Erythroblast (primary cell): ENCODE measurements at regions not wholly inside any gene's neighbourhood (a gene's known extent, or its start where the extent isn't known, plus 50 kb on each side); places are given as distances from the start of the nearest gene placed in this dataset.

Experiments
- GATA1 ChIP-seq: IDR thresholded peaks from 2 replicates; pipeline ENCODE4 v1.6.1; 2011; ENCODE audit warnings: low read depth, mild to moderate bottlenecking, control low read depth, low read length, moderate library complexity
- POLR2A ChIP-seq: IDR thresholded peaks from 2 replicates; pipeline ENCODE4 v1.6.1; 2011; ENCODE audit warnings: mild to moderate bottlenecking, low read length

- no peak for TF ChIP-seq POLR2A
- no peak for TF ChIP-seq GATA1
Observed at GRCh38 chr14:21867541-21867940, 193.9 kb upstream of the OR4E1 start.
